ENCODE measurements at regions not wholly inside any gene's neighbourhood (a gene's known extent, or its start where the extent isn't known, plus 50 kb on each side); places are given as distances from the start of the nearest gene placed in this dataset.
"Not testable (repeated sequence)": the region's sequence is repeated elsewhere in the genome, so short reads cannot be mapped to it uniquely, and the experiment has no call there.

DNA sequence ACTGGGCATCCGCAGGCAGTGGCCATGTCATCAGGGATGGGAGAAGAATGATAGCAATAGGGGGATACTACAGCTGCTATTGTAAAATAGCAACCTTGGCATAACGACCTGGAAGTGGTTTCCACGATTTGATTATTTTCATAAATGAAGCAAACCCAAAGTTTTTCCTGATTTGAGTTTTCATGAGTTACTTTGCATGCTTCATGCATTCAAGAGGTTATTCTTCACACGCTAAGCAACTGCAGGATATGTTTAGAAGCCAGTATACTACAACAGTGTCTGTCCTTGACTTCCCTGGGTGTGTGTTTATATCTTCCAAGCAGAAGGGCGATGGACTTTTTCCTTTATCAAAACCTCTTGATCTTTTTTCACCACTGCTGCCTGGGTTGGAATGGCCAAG lies 281.1 kb upstream of the DUSP10 start:
- DNase-seq = no peak

DNA sequence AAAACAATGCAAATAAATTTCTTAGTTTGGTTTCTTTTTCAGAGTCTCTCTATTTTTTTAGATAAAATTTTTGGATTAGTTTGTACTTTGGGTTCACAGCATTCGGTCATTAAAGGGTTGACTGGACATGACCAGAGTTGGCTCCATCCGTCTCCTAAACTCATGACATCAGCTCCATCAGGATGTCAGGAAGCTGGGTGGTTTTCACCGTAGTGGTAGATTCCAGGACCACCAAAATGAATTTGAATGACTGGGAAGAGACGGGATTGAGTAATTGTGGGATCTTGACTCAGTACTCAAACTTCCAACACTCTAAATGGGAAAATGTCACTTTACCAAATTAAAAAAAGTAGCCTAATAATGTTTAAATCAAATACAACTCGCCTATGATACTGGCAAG lies 279.2 kb upstream of the DUSP10 start:
- DNase-seq = no peak

DNA sequence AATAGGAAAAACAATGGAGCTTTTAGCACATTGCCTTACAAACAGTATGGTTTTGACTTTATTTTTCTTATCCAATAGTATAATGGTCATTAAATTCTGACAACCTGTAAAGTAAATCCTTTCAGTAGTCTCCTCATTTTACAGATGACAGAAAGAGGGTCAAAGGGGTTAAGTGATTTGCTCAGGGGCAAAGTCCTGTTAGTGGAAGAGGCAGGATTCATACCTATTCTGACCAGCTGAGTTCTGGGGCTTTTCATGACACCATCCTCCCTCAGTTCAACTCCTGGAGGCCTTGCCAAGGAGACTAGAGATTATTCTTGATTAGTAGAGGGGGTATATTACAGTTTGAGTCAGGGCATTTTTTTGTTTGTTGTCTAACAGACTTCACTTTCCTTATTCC lies 278.7 kb upstream of the DUSP10 start:
- DNase-seq = no peak

DNA sequence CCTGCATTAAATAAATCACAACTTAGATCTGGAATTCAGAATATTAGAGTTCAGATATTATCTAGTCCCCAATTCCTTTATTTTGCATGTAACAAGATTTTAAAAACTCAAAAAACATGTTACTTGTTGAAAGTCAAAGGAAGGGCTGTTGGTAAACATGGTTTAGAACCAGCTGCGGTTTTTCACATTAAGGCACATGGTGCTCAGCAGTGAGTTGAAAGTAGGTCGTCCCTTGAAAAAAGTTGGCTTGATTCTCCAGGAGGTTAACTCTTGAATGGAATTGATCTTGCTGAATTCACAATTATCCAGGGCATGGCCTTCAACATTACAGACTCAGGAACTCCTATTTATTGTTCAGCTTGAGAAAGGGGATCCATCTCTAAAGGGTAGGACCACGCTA lies 277.1 kb upstream of the DUSP10 start:
- no peak for DNase-seq

DNA sequence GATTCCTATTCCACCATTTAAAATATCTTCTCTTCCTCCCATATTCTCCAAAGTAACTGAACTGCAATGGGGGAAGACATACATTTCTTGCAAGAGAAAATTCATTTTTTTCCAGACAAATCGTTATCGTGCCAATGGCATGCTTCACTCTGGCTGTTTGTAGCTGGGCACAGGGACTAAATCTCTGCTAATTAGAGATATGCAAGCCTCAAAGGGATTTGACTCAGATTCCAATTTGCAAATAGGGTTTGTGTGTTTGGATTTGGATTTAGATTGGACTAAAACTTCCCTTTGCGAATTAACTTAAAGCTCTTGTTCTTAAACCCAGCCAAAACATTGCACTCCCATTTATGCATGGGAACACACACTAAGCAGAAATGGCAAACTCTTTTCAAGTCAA lies 276.2 kb upstream of the DUSP10 start:
- DNase-seq = no peak

DNA sequence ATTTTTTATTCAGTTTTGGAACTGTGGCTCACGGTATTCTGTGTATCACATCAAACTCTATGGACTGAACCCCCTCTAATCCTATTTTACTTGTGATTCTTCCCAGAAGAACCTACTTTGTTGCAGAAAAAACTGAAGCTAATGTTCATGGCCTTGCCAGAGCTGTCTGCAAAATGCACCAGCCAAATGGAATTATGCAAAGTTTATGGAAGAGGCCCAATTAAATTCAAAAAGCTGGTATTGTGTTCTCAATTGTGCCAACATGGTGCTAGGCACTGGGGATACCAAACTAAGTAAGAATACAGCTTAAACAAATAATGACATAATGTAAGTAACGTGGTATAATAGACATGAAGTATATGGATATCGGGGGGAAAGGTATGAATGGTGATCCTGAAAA lies 273.8 kb upstream of the DUSP10 start:
- DNase-seq = no peak

DNA sequence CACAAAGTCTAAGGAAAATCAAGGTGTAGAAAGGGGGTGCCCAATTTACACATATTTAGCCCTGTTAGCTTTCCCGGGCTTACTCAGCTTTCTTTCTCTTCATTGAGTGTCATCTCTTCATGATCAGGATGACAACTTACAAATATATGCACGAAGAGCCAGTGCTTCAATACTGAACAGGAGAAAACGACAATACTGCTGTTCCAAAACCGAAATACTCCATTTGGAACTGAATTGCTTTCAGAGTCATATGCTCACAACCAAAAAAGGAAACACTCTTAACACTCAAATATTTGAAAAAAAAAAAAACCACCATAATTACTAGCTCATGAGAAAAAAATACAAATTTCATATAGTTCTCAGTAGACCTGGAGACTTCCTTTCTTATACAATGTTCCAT lies 272.1 kb upstream of the DUSP10 start:
- no peak for DNase-seq

DNA sequence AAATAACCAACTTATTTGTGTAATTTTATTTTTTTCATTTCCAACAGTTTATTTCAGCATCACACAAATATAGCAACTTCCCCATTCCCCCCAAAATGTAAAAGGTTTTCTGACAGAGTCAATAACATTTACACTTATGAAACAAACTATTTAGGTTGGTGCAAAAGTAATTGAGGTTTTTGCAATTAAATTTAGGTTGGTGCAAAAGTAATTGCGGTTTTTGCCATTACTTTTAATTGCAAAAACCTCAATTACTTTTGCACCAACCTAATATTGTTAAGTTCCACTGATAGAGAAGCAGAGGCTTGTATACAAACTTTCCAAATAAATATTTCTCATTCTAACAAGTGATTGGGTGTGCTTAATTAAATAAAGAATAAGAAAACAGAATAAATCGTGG lies 270.9 kb upstream of the DUSP10 start:
- no peak for DNase-seq

DNA sequence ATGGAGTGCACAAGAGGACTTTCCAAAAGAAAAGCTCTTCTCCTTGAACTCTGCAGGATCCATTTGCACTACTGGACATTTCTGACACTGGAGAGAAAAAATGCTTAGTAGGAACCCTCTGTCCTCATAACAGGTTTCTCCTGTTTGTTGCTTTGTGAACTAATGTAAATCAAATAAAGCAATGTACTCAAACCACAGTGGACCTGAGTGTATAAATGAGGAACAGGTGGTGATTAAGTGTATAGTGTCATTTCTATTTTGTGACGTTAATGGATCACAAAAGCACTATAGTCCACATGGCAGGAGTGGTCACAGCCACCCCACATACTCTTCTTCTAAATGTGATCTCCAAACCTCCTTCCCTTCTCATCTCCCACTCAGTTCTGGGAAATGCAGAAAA lies 268.4 kb upstream of the DUSP10 start:
- DNase-seq = no peak

DNA sequence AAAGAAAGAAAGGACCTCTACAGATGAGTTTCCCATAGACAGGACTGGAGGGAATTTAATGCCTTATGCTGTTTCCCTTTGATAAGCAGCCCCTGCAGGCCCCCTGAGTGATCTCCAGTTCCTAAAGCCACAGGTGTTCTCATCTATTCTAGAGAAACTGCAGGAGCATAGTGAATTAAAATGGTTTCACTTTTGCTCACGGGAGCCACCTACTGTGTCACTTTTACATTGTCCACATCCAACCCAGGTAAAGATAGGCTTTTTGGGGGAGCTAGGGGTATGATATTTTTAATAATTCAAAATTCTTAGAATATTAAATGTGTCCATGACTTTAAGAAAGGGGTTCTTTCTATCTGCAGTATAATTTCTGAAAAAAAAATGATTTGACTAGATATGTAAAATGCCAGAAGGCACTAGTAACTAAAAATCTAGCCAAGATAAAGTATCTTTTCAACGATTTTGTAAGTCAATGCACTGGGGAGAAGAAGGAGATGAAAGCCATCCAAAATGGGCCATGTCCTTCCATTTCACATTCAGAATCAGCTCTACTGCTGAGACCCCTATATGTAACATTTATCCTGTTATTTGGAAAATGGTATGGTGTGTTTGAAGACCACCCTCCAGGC lies 267.3 kb upstream of the DUSP10 start:
- no peak for DNase-seq

DNA sequence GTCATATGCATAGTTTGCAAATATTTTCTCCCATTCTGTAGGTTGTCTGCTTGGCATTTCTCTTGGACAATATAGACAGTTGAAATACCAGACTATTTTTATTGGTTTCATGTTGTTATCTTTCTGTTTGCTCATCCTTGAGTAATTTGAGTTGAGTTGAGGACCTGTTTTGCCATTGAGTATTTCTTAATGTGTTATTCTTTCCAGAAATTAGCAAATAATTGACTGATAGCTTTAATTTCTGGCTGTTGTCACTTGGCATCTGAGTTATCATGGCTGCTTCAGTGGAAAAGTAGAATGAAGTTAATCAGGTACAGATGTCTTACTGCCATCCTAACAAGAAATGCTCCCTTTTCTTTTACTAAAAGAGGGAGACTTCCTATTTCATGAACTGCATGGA lies 264.8 kb upstream of the DUSP10 start:
- DNase-seq = no peak

DNA sequence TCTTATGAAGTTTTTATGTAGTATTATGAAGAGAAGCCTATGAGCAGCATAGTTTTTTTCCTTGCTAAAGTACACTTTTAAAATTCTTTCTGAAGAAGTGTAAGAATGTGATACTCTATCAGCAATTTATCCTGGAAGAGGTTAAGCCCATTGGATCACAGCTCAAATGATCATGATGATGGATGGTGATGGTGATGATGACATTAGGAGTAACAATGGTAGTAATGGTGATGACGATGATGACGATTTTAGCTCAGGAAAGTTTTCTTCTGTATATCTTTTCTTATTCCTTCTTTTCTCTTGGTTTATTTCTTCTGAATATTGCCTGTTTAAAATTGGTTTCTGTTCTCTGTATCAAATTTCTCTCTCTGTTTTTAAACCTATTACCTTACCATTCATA lies 262.9 kb upstream of the DUSP10 start:
- no peak for DNase-seq

DNA sequence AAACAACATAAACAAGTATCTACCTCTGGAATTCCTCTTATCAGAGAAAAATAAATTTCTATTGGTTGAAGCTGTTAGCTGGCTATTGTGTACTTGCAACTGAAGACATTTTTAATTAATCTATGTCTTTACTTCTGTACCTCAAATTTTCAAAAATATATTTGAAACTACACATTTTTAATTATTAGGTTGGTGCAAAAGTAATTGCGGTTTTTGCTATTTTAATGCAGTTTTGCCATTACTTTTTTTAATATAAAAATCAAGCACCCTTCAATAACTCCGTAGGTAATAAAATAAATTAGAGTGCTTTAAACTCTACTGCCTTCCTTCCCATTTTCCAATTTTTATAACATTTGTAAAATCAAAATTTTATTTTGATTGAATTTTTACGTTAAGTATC lies 262.1 kb upstream of the DUSP10 start:
- no peak for DNase-seq

DNA sequence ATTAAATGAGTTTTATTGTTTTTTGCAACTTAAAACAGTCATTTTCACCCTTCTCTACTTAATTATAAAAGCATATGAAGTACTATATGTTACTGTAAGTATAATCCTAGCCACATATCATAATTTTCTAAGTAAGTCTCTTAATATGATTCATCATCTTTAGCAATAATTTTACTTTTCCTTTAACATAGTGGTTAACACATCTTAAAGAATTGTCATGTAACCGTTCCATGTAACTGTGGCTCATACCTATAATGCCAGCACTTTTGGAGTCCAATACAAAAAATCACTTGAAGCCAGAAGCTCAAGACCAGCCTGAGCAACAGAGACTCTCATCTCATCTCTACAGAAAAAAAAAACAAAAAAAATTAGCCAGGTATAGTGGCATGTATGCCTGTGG lies 260.6 kb upstream of the DUSP10 start:
- no peak for DNase-seq

DNA sequence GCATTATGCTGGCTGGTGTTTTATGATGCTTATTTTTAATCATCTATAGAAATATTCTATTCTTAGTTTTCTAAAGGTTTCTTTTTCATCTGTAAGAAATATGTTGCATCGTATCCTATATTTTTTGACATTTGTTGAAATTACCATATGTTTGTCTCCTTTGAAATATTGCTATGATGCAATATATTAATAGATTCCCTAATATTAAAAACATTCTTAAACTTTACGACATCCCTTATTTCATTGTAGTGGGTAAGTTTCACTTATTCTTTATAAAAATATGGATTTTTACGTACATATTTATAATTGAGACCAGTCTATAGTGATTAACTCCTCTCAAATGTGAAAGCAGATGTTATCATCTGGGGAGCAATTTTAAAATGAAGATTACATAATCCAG lies 258.2 kb upstream of the DUSP10 start:
- no peak for DNase-seq

DNA sequence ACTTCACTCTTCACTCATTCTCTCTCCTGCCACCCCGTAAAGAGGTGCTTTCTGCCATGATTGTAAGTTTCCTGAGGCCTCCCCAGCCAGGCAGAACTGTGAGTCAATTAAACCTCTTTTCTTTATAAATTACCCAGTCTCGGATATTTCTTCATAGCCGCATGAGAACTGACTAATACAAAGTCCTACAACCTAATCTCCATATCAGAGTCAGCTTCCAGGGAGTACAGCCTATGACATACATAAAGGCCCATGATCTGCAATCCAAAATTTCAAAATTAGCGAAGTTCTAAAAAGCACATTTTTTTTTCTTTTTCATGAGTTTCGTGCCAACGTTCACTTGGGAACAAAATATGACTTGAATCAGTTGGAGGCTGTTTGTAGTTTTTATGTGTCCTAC lies 256.9 kb upstream of the DUSP10 start:
- no peak for DNase-seq

DNA sequence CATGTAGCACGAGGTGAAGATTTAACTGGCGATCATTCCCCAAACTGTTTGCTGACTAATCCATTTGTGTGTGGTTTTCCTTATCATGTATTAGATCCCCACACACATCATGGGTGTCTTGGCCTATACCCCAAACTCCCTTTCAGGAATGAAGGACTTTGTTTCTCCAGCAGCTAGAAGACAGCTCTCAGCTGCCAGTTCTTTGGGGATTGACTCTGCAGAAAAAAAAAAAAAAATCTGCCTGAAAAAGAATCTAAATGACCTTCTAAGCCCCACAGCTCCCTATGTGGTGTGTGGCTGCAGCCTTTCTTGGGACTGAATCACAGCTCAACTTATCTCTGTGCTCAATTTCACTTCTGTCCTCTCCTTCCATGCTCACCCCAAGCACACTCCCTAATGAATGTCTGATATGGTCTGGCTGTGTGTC lies 256.3 kb upstream of the DUSP10 start:
- DNase-seq = no peak

DNA sequence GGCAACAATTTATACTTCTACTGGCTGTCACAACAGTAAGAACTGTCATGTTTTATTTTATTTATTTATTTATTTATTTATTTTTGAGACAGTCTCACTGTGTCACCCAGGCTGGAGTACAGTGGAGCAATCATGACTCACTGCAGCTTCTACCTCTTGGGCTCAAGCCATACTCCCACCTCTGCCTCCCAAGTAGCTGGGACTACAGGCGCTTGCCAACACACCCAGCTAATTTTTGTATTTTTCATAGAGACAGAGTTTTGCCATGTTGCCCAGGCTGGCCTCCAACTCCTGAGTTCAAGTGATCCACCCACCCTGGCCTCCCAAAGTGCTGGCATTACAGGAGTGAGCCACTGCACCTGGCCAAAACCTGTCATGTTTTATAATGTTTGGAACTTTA lies 255.1 kb upstream of the DUSP10 start:
- not testable (repeated sequence) for DNase-seq

DNA sequence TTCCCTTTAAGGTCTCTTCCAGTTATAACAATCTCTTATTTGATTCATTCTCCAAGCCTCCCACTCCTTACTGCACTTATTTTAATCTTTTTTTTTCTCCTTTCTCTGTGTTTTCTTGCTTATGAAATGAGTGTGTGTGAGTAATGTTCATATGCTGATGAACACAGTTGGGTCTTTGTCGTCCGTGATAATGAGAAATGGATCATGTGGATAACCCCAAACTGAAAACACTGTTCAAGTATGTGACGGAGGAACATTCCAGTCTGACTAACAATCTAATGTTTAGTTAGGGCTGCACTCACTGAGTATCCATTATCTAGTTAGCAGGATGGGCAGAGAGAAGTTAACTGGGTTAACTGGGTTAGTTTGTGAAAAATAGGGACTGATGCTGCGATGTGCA lies 253.1 kb upstream of the DUSP10 start:
- no peak for DNase-seq

DNA sequence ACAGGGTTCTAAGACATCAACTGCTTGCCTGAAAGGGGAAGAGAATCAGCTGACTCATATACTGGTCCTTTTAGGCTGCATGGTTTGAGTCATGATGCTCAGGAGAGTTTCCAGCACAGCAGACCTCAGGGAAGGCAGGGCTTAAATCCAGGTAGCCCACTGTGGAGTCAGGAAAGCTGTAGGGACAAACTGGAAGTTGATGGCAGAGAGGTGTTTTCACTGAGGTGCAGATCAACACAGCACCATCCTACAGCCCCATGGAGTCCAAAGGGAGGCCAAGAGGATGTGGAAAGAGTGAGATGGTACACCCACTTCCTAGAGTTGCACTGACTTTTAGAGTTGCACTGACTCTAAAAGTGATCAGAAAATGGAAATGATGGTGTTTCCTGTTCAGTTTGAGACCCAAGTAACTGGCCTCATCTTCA lies 252.4 kb upstream of the DUSP10 start:
- no peak for DNase-seq

DNA sequence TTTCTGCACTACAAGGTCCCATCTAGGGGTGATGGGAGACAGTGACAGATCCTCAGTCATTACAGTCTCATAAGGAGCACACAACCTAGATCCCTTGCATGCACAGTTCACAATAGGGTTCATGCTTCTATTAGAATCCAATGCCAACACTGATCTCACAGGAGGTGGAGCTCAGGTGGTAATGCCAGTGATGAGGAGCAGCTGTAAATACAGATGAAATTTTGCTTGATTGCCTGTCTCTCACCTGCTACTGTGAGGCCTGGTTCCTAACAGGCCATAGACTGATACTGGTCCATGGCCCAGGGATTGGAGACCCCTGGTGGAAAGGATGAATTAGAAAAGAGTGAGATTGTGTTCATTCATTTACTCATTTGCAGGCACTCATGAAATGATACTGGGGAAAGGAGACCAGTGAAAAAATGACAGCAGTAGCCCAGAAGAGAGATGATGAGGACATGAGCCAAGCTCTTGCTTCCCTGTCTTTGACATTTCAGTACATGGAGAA lies 251.6 kb upstream of the DUSP10 start:
- DNase-seq = no peak

DNA sequence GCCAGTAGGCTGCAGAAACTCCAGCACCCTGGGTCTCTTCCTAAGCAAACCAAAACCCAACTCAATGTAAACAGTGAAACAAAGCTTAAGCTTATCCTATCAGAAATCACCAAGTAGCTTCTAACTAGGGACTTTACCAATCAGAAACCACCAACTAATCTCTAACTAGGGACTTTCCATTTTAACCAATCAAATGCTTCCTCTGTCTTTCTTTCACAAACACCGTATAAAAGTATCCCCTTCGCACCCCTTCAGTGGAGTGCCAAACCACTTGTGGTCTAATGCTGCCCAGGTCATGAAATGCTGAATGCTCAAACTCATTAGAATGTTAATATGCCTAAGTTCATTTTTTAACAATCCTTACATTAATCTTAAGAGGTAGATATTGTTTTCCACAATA lies 250.5 kb upstream of the DUSP10 start:
- DNase-seq = no peak

DNA sequence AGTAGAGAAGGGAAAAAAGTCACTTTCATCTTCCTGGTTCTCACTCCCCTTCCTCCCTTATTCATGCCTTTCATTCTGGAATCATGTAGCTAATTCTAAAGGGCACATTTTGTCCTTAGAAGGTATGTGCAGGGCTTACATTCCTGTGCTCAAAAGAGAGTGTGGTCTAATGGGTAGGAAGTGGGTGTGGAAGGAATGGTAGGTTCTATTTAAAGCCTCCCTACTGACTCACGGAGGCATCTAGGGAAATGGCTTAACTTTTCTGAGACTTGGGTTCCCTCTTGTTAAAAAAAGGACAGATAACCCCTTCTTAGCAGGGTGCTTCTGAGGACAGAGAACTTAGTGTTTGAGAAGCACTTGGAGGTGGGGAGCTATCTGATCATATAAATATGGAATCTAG lies 249.3 kb upstream of the DUSP10 start:
- DNase-seq = no peak

DNA sequence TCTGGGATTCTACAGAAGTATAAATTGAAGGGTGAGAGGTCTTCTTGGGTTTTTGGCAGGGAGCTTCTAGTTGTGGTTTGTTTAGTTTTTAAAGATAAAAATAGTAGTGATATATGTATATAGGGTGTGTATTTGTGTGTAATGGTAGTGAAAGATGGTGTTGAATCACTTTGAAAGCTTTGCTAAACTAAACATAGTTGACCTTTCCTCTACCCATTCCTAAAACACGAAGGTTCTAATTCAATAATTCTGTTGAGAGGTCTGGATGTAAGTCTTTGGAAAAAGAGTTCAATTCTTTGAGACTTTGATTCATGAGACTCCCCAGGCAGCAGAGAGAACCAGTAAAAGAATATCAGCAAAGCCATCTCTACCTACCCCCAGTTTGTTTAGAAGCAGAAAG lies 247.9 kb upstream of the DUSP10 start:
- no peak for DNase-seq

DNA sequence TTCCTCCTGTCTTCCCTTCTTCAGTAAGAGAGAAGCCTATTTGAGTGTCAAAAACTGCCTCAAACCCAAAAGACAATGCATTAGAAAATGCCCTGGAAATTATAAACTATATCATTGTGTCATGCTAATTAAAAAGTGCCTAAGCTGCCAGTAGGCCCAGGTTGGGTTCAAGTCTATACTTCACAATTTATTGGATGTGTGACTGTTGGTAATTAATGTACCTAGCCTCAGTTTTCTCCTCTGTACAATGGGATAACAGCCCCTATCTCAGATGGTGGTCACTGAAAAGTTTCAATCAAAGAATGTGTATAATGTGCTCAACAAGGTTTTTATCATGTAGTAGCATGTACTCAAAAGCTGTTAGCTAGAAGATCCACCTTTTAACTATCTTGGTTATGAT lies 246.9 kb upstream of the DUSP10 start:
- no peak for DNase-seq
